ENCODE measurements at regions not wholly inside any gene's neighbourhood (a gene's known extent, or its start where the extent isn't known, plus 50 kb on each side); places are given as distances from the start of the nearest gene placed in this dataset.

- no peak for TF ChIP-seq ZNF214 (tag by site-specific recombination; IDR thresholded peaks at IDR 0.05; ENCODE audit: borderline replicate concordance)
- no peak for TF ChIP-seq ZNF416 (tag by site-specific recombination; IDR thresholded peaks at IDR 0.05)
- TF ChIP-seq ZNF558 (tag by site-specific recombination; IDR thresholded peaks at IDR 0.05), result no peak
These were observed 73.7 kb upstream of the CTSC start (continued) for GRCh38 chr11:88411265-88411664.

- H3K9me3 ChIP-seq (ENCODE audit: control insufficient read depth, insufficient read depth, low read depth, low read length), result no peaks in the 10 kb centered on the region
- no peak overlapping the region for H3K4me3 ChIP-seq (ENCODE audit: low read depth, low read length)
- H3K27ac ChIP-seq (ENCODE audit: extremely low read depth, low read depth, low read length), result no peak overlapping the region
- no peaks in the 10 kb centered on the region for H3K36me3 ChIP-seq (ENCODE audit: control insufficient read depth in 2 of 2, insufficient read depth in 1 of 2, low read length in 2 of 2)
- CTCF ChIA-PET, result no interaction called here
- H3K4me1 ChIP-seq (ENCODE audit: control insufficient read depth, insufficient read depth, low read length), result peaks cover 9% of the 10 kb centered on the region
- TF ChIP-seq ZNF2 (tag by site-specific recombination; IDR thresholded peaks at IDR 0.05), result no peak
- TF ChIP-seq ZNF146 (tag by site-specific recombination; IDR thresholded peaks at IDR 0.05), result no peak
- no peak for TF ChIP-seq ZNF174 (tag by site-specific recombination; IDR thresholded peaks at IDR 0.05)
- POLR2A ChIA-PET, result no interaction called here
These were observed 73.1 kb upstream of the CTSC start for GRCh38 chr11:88410656-88411055.

GRCh38 chr11:88410056-88410455, 72.5 kb upstream of the CTSC start:
- Histone ChIP-seq H3K27ac (ENCODE audit: extremely low read depth, low read depth, low read length) (no peak overlapping the region), H3K36me3 (ENCODE audit: control insufficient read depth in 2 of 2, insufficient read depth in 1 of 2, low read length in 2 of 2) (no peaks in the 10 kb centered on the region), H3K9me3 (ENCODE audit: control insufficient read depth, insufficient read depth, low read depth, low read length) (no peaks in the 10 kb centered on the region), H3K4me1 (ENCODE audit: control insufficient read depth, insufficient read depth, low read length) (peaks cover 3% of the 10 kb centered on the region; the same call in 1 of the 2 replicates), H3K4me3 (ENCODE audit: low read depth, low read length) (no peak overlapping the region)
- no peak for TF ChIP-seq PRDM6 (tag by site-specific recombination; IDR thresholded peaks at IDR 0.05)
- TF ChIP-seq ZNF623 (tag by site-specific recombination; IDR thresholded peaks at IDR 0.05), result no peak
- no peak for TF ChIP-seq ZNF843 (tag by site-specific recombination; IDR thresholded peaks at IDR 0.05)
- TF ChIP-seq ZNF654 (tag by site-specific recombination; IDR thresholded peaks at IDR 0.05; ENCODE audit: low read depth), result no peak
- no peak for TF ChIP-seq REPIN1 (tag by site-specific recombination; IDR thresholded peaks at IDR 0.05; ENCODE audit: low read depth)
- TF ChIP-seq HOXC10 (CRISPR knock-in tag; IDR thresholded peaks at IDR 0.05), result no peak
- TF ChIP-seq ZNF626 (tag by site-specific recombination; IDR thresholded peaks at IDR 0.05), result no peak
- TF ChIP-seq ZBTB44 (tag by site-specific recombination; IDR thresholded peaks at IDR 0.05), result no peak
- no peak for TF ChIP-seq ZNF223 (tag by site-specific recombination; IDR thresholded peaks at IDR 0.05)
- no peak for TF ChIP-seq ZNF169 (tag by site-specific recombination; IDR thresholded peaks at IDR 0.05)
- TF ChIP-seq ZNF248 (tag by site-specific recombination; IDR thresholded peaks at IDR 0.05), result no peak
- no peak for TF ChIP-seq ZNF350 (tag by site-specific recombination; IDR thresholded peaks at IDR 0.05)
- TF ChIP-seq ZNF16 (tag by site-specific recombination; IDR thresholded peaks at IDR 0.05; ENCODE audit: low read depth), result no peak
- TF ChIP-seq ZNF473 (tag by site-specific recombination; IDR thresholded peaks at IDR 0.05), result no peak
- no peak for TF ChIP-seq ZNF280C (tag by site-specific recombination; IDR thresholded peaks at IDR 0.05)
- TF ChIP-seq ZNF830 (tag by site-specific recombination; IDR thresholded peaks at IDR 0.05; ENCODE audit: low read depth), result no peak
- TF ChIP-seq ZSCAN23 (tag by site-specific recombination; IDR thresholded peaks at IDR 0.05), result no peak
- ChIA-PET CTCF (no interaction called here), POLR2A (no interaction called here)

Measured in HEK293 (cell line).